GM23338 (cell line): ENCODE measurements at regions not wholly inside any gene's neighbourhood (a gene's known extent, or its start where the extent isn't known, plus 50 kb on each side); places are given as distances from the start of the nearest gene placed in this dataset.

Source experiments
- ATAC-seq: fragments of 200-7000 bp; cut with Tn5 transposase; 3 replicates; pipeline ENCODE4 v1.9.1; 2020
- DNase-seq: peaks from one replicate; pipeline ENCODE4 v3.0.0-alpha.2; 2015; ENCODE audit warnings: low spot score
- H2AFZ ChIP-seq: fragments of 200-600 bp; sonication (generic); 2 replicates; pipeline ENCODE4 v1.8.0; 2016; ENCODE audit warnings: antibody characterized with exemption, mild to moderate bottlenecking, moderate library complexity
- H3F3A ChIP-seq: fragments of 200-600 bp; sonication (generic); replicated peaks from 2 replicates; pipeline ENCODE4 v1.8.0; 2017; ENCODE audit warnings: antibody characterized with exemption, mixed run types, low read depth
- H3K27ac ChIP-seq: fragments of 200-600 bp; sonication (generic); 2 replicates; pipeline ENCODE4 v1.6.1; 2016; ENCODE audit warnings: low read depth
- H3K27me3 ChIP-seq: fragments of 200-600 bp; sonication (generic); 2 replicates; pipeline ENCODE4 v1.8.0; 2016; ENCODE audit warnings: mild to moderate bottlenecking, mixed run types, moderate library complexity; ENCODE audit not compliant: insufficient read depth
- H3K36me3 ChIP-seq: fragments of 200-600 bp; sonication (generic); 2 replicates; pipeline ENCODE4 v1.8.0; 2016; ENCODE audit warnings: mild to moderate bottlenecking; ENCODE audit not compliant: insufficient read depth
- H3K4me1 ChIP-seq: fragments of 200-600 bp; sonication (generic); 2 replicates; pipeline ENCODE4 v1.8.0; 2016; ENCODE audit warnings: mild to moderate bottlenecking, moderate library complexity; ENCODE audit not compliant: insufficient read depth
- H3K4me2 ChIP-seq: fragments of 200-600 bp; sonication (generic); 2 replicates; pipeline ENCODE4 v1.7.1; 2017; ENCODE audit warnings: mixed run types
- H3K4me3 ChIP-seq: fragments of 200-600 bp; sonication (generic); 2 replicates; pipeline ENCODE4 v1.6.1; 2016; ENCODE audit warnings: mixed run types
- H3K79me2 ChIP-seq: fragments of 200-600 bp; sonication (generic); replicated peaks from 2 replicates; pipeline ENCODE4 v1.8.0; 2017; ENCODE audit warnings: mild to moderate bottlenecking; ENCODE audit not compliant: insufficient read depth
- H3K9me2 ChIP-seq: fragments of 200-600 bp; sonication (generic); 2 replicates; pipeline ENCODE4 v1.8.0; 2017; ENCODE audit not compliant: insufficient read depth
- H4K20me1 ChIP-seq: fragments of 200-600 bp; sonication (generic); replicated peaks from 2 replicates; pipeline ENCODE4 v1.8.0; 2017; ENCODE audit warnings: mild to moderate bottlenecking; ENCODE audit not compliant: insufficient read depth
- H3K27ac Mint-ChIP-seq: 2 replicates; pipeline ENCODE4 v1.8.0; 2020; ENCODE audit warnings: inconsistent platforms, mild to moderate bottlenecking, moderate library complexity, mixed read lengths
- H3K27me3 Mint-ChIP-seq: 3 replicates; pipeline ENCODE4 v1.8.0; 2022; ENCODE audit warnings: low read depth, mild to moderate bottlenecking, moderate library complexity, mixed read lengths, inconsistent platforms; ENCODE audit not compliant: insufficient read depth, poor library complexity
- H3K36me3 Mint-ChIP-seq: 3 replicates; pipeline ENCODE4 v1.8.0; 2021; ENCODE audit warnings: low read depth, mild to moderate bottlenecking, inconsistent platforms, moderate library complexity, mixed read lengths
- H3K4me1 Mint-ChIP-seq: 3 replicates; pipeline ENCODE4 v1.8.0; 2020; ENCODE audit warnings: mild to moderate bottlenecking, inconsistent platforms, mixed read lengths
- H3K4me3 Mint-ChIP-seq: 3 replicates; pipeline ENCODE4 v1.8.0; 2021; ENCODE audit warnings: moderate library complexity, mild to moderate bottlenecking, inconsistent platforms, mixed read lengths
- H3K9me3 Mint-ChIP-seq: 3 replicates; pipeline ENCODE4 v1.8.0; 2020; ENCODE audit warnings: moderate library complexity, mild to moderate bottlenecking, inconsistent platforms, mixed read lengths
- CTCF ChIP-seq, 2 experiments: fragments of 200-600 bp in 1 of 2; sonication (generic) in 1 of 2; conservative IDR thresholded peaks; 2 replicates each; pipeline versions ENCODE4 v1.5.1 to v1.6.1; 2016 to 2017; ENCODE audit warnings: antibody characterized with exemption in 2 of 2, low read depth in 2 of 2, mild to moderate bottlenecking in 2 of 2, moderate library complexity in 1 of 2
- EZH2 ChIP-seq: fragments of 200-600 bp; sonication (generic); IDR thresholded peaks from one replicate; pipeline ENCODE4 v1.8.0; 2017; ENCODE audit warnings: antibody characterized with exemption, mild to moderate bottlenecking, low read depth; ENCODE audit not compliant: unreplicated experiment
- EZH2phosphoT487 ChIP-seq: fragments of 200-600 bp; sonication (generic); IDR thresholded peaks from one replicate; pipeline ENCODE4 v1.8.1; 2018; ENCODE audit warnings: antibody characterized with exemption; ENCODE audit not compliant: unreplicated experiment
- JUNB ChIP-seq: IDR thresholded peaks from one replicate; pipeline ENCODE4 v1.6.1; 2016; ENCODE audit warnings: antibody characterized with exemption; ENCODE audit not compliant: unreplicated experiment
- NANOG ChIP-seq: IDR thresholded peaks from 2 replicates; pipeline ENCODE4 v1.6.1; 2016; ENCODE audit warnings: antibody characterized with exemption, borderline replicate concordance
- POLR2AphosphoS5 ChIP-seq: IDR thresholded peaks from 2 replicates; pipeline ENCODE4 v1.6.1; 2016; ENCODE audit warnings: antibody characterized with exemption, low read depth
- REST ChIP-seq: IDR thresholded peaks from one replicate; pipeline ENCODE4 v1.6.1; 2018; ENCODE audit warnings: antibody characterized with exemption; ENCODE audit not compliant: unreplicated experiment
- STAT1 ChIP-seq: IDR thresholded peaks from one replicate; pipeline ENCODE4 v1.6.1; 2016; ENCODE audit warnings: antibody characterized with exemption; ENCODE audit not compliant: unreplicated experiment
- ZNF114 ChIP-seq: fragments of 250-450 bp; sonication (Bioruptor Pico); IDR thresholded peaks from 2 replicates; pipeline ENCODE4 v1.5.0; 2020; ENCODE audit warnings: mild to moderate bottlenecking, moderate library complexity
- ZNF331 ChIP-seq: fragments of 250-450 bp; sonication (Bioruptor Pico); IDR thresholded peaks from 2 replicates; pipeline ENCODE4 v1.5.0; 2020; ENCODE audit warnings: low read depth, mild to moderate bottlenecking, moderate library complexity
- ZNF462 ChIP-seq: fragments of 250-450 bp; sonication (Bioruptor Pico); IDR thresholded peaks from 2 replicates; pipeline ENCODE4 v1.5.0; 2020; ENCODE audit warnings: mild to moderate bottlenecking, moderate library complexity

- Mint-ChIP-seq H3K4me1 (peaks cover 2% of the 10 kb centered on the region), H3K27me3 (peaks cover 3% of the 10 kb centered on the region), H3K4me3 (no peak overlapping the region), H3K36me3 (no peaks in the 10 kb centered on the region), H3K9me3 (no peaks in the 10 kb centered on the region), H3K27ac (no peak overlapping the region; the same call in 1 of the 2 replicates)
- Histone ChIP-seq H3K9me2 (no peaks in the 10 kb centered on the region), H4K20me1 (no peaks in the 10 kb centered on the region), H3K4me1 (no peaks in the 10 kb centered on the region), H3F3A (no peaks in the 10 kb centered on the region), H3K4me3 (no peak overlapping the region), H3K27me3 (no peaks in the 10 kb centered on the region), H3K4me2 (no peak overlapping the region), H2AFZ (0 out of 2 replicates have a peak overlapping the region, but pooled peaks have one; percentile 52), H3K79me2 (no peaks in the 10 kb centered on the region), H3K27ac (no peak overlapping the region), H3K36me3 (no peaks in the 10 kb centered on the region)
- DNase-seq (no peak), ATAC-seq (peak; percentile 72)
- no peak for TF ChIP-seq POLR2AphosphoS5
- no peak for TF ChIP-seq EZH2
- TF ChIP-seq STAT1 = no peak
- TF ChIP-seq ZNF462 (CRISPR knock-in tag) = no peak
- no peak for TF ChIP-seq ZNF331
- TF ChIP-seq NANOG = no peak
- no peak for TF ChIP-seq CTCF (conservative IDR thresholded peaks at IDR 0.05; ENCODE audit: low read depth in 2 of 2)
- TF ChIP-seq JUNB = no peak
- TF ChIP-seq EZH2phosphoT487 = no peak
- no peak for TF ChIP-seq ZNF114 (CRISPR knock-in tag)
- TF ChIP-seq REST = no peak
These were observed 115.1 kb upstream of the GPC1 start for GRCh38 chr2:240320204-240320993.
